ENCODE measurements at regions not wholly inside any gene's neighbourhood (a gene's known extent, or its start where the extent isn't known, plus 50 kb on each side); places are given as distances from the start of the nearest gene placed in this dataset.

DNA sequence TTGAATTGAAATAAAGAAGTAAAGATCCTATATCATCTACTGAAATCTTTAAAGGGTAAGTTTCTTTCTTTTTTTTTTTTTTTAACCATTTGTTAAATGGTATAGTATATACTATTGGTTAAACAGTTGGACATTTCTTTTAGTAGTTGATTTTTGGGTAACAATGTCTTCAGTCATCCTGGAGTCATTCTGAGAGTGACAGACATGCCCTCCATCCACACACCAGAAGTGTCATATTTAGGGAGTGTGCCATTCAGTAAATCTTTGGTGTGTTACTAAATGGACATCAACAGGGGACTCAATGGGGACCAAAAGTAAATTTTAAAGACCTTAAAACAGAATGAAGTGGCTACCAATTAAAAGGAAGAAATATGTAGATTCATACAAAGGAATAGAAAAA, 50.8 kb upstream of the SLC39A10 start:
- no peak for DNase-seq (ENCODE audit: low spot score)

DNA sequence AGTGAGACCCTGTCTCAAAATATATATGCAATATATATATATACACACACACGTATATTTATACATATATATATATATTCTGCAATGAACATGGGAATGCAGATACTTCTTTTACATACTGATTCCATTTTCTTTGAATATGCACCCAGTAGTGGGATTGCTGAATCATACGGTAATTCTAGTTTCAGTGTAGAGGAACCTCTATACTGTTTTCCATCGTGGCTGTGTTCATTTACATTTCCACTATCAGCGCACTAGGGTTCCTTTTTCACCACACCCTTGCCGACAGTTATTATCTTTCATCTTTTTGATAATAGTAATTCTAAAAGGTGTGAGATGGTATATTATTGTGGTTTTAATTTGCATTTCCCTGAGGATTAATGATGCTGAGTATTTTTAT, 52.3 kb upstream of the SLC39A10 start:
- no peak for DNase-seq (ENCODE audit: low spot score)
- intact Hi-C loops (cut with DNase I), result no loop called here

More for the DNA sequence above, 50.8 kb upstream of the SLC39A10 start:
- intact Hi-C loops (cut with DNase I), result no loop called here

DNA sequence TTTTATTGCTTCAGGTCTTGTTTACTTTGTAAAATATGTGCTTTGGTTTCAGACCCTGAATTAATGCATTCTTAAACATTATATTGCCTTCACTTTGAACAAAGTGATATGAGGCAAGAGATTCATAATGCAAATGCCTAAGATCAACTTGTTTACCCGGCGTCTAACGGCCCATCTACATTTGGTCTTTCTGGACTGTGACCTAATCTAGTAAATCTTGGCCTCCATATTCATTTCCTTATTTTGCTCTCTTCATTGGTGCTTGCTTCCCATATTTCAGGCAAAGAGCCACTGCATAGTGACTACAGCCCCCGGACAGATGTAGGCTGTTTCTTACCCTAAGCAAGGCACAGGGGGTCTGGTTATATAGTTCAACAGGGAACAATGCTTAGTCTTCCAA, 53.0 kb upstream of the SLC39A10 start:
- no peak for DNase-seq (ENCODE audit: low spot score)
- intact Hi-C loops (cut with DNase I), result no loop called here

DNA sequence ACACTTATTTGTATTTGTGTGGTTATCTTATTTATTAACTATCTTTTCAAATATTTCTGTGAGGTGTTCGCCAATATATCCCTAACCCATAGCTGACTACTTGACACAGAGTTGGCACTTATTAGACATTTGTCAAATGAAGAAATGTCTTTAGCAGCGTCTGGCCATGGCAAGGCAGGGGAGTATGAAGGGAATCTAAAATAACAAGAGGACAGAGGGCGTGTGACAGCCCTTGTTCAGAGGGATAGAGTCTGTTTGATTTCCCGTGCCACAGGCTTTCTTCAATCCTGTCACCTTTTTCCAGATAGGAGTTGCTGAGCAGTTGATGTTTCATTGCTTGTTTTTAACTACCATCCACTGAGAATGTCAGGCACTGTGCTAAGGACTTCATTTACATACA, 53.6 kb upstream of the SLC39A10 start:
- DNase-seq (ENCODE audit: low spot score), result no peak
- intact Hi-C loops (cut with DNase I), result no loop called here

DNA sequence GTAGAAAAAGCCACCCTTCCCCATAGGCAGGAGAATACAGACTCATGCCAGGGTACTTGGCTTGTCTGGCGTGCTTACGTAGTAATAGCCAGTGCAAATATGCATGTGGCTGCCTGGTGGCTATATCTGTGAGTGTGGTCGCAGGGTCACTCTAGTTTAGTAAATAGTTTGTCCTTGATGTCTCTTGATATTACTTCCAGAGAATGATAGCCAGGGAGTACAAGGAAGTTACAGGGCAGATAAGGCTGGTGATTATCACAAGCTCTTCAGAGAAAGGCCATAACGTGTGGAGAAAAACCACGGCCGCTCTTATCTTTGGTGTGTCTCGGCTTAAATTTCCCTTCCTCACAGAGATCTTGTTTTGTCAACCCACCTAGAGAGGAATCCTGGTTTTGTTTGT, 54.3 kb upstream of the SLC39A10 start:
- DNase-seq (ENCODE audit: low spot score), result no peak
- intact Hi-C loops (cut with DNase I), result no loop called here

DNA sequence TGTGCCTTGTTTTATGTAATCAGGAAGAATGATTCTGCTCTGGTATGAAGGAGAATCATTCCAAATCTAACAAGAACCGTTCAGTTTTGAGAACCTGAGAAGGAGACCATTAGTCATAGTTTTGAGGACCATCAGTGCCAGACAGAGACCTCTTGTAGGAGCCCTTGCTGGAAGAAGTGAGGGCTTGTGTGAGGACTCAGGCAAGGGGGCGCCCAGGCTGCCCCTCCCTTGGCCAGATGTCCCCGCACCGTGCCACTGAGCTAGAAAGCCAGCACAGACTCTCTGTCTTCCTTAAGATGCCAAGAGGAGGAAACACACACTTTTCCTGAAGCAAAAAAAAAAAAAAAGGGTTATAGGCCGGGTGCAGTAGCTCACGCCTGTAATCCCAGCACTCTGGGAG, 55.7 kb upstream of the SLC39A10 start:
- no peak for DNase-seq (ENCODE audit: low spot score)
- intact Hi-C loops (cut with DNase I), result no loop called here

DNA sequence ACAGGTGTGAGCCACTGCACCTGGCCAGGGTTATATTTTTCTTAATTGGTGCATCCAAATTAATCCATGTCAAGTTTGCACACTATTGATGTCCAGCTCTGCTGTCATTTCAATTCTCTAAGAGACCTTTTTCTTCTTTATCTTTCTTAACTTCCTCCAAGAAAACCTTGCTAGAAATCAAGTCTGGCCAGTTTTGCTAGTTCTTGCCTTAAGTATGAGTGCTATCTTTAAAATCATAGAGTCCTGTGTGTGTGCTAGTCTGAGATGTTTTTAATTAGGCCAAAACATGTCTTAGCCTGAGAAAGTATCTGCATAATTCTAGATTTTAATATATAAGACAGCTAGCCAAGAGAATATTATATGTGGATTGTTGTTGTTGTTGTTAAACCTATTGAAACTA, 56.2 kb upstream of the SLC39A10 start:
- DNase-seq (ENCODE audit: low spot score), result no peak
- intact Hi-C loops (cut with DNase I), result no loop called here

DNA sequence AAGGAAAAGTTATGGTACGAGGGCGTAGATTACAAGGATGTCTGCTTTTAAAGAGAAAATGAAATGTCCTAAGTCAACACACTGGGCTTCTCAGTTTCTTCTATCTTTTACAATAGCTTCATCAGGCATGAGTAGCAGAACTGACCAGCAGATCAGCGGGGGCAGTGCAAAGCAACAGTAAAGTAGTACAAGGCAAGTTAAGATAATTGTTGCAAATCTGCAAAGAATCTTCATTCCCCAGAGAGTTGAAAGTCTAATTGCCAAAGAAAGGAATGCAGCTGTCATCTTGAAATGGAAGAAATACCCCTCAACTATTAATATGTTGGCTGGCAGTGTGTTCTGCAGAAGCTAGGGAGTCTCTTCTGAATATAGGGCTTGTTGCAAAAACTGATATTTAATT, 60.2 kb upstream of the SLC39A10 start:
- DNase-seq (ENCODE audit: low spot score), result no peak
- intact Hi-C loops (cut with DNase I), result no loop called here

DNA sequence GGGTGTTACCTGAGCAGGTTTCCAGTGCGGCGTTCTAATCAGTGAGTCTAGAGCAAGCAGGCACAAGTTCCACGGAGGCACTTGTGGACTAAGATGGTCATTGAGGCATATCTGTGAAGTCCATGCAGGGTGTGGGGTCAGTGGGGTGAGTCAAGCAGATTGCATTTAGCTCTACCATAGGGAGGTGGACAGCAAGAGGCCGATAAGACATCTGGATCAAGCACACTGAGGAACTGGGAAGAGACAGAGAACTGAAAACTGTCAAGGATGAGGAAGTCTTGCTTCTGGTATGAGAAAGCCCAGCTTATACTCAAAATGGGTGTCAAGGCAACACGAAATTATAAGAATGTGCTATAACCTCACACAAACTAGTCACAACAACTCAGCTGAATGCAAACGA, 61.2 kb upstream of the SLC39A10 start:
- DNase-seq (ENCODE audit: low spot score), result no peak
- intact Hi-C loops (cut with DNase I), result no loop called here

DNA sequence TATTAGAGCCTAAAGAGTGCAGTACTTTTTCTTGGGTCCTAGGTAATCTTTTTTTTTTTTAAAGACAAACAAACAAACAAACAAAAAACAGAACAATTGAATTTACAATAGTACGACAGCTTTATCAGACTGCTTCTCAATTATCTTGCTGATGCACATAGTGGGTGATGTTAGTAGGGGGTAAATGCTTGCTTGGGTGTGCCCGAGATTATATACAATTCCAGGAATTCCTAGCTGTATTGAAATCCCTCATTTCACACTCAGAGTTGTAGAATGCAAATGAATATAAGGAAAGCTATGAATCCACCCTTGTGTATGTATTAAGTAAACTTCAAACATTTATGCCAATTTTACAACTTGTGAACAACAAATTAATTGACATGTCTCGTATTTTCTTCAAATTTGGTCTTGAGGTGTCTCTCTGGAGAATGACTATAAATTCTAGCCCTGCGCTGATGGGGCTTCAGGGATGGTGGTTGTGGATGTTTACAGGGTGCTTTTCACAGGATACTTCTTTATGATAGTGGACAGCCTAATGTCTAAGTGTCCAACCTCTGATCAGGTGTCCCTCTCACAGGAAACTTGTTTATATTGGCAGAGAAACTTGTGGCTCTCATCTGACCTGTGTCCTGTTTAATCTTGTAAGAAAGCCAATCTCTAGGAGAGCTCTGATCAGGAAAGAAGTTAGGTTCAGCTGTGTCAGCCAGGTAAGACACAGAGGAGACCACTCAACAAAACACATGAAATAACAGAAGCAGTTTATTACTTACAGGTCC, 61.9 kb upstream of the SLC39A10 start:
- intact Hi-C loops (cut with DNase I), result no loop called here
- DNase-seq (ENCODE audit: low spot score), result no peak

DNA sequence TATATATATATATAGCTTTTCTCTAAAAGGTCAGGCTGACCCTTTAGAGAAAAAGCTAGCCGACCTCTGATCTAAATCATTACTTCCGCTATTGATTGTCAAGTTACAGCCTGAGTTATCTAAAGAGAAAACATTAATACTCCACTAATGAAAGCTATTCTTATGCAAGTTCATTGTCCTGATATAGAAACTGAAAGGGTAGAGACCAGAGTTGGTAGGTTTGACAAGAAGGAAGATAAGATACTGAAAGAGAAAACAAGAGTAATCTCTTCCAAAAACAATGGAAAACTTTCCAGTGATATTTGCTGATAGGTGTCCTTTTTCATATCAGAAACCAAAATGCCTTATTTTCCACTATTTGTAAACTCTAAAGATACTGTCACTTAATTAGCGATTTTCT, 62.8 kb upstream of the SLC39A10 start:
- intact Hi-C loops (cut with DNase I), result no loop called here
- DNase-seq (ENCODE audit: low spot score), result no peak

DNA sequence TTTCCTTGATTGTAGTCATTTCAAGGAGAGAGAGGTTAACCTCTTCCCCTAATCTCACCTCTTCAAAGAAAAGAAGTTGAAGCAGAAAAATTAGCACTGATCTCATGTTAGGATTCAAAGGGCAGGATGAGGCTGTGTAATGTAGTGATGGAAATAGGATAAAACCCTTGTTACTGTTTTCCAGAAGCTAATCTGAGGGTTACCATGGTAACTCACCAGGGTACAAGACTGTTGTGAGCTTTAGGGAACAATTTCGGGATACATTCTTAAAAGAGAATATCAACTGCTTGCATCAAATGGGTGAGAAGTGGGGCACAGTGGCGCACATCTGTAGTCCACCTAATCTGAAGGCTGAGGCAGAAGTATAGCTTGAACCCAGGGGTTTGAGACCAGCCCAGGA, 64.9 kb upstream of the SLC39A10 start:
- intact Hi-C loops (cut with DNase I), result no loop called here

DNA sequence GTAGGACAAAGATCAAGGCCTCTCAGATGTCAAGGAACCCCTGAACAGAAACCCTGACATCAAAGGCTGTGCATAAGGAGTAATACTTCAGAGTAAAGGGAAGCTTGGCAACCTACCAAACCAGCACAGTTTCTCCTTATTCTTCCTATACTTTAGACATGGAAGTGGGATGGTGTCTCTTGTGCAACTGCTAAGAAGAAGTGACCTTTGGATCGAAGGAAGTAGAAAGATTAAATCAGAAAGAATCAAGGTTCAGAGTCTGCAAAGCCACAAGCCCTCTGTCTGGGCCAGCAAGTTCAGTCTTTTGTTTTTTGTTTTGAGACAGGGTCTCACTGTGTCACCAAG, 66.2 kb upstream of the SLC39A10 start:
- no peak for DNase-seq (ENCODE audit: low spot score)
- intact Hi-C loops (cut with DNase I), result no loop called here

More for the DNA sequence above, 64.9 kb upstream of the SLC39A10 start:
- no peak for DNase-seq (ENCODE audit: low spot score)

DNA sequence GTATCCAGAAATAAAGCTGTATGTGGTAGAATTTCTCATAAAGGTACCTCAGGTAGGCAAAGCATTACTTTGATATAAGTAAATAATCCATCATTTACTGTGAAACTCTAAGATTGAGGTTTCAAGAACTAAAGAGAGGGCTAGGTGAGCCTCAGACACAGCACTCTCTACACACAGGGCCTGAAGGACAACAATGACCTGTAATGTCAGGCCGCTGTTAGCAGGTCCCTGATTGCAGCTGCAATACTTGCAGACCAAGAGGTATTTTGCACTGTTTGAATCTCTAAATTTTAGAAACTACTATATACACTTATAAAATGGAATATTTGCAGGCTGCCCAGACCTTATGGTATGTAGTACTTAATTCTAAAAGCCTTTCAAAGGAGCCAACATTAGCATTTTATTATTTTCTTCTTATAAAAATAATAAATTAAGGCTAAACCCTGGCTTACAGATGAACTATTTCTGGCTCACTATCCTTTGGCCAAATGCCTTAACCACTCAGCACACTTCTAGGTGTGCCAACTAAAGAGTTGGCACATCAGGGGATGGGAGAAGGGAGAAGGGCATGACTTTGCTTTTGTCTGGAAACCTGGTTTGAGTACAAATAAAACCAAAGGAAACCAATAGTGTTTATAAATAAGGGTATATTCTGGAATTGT, 66.7 kb upstream of the SLC39A10 start:
- intact Hi-C loops (cut with DNase I), result no loop called here
- no peak for DNase-seq (ENCODE audit: low spot score)

DNA sequence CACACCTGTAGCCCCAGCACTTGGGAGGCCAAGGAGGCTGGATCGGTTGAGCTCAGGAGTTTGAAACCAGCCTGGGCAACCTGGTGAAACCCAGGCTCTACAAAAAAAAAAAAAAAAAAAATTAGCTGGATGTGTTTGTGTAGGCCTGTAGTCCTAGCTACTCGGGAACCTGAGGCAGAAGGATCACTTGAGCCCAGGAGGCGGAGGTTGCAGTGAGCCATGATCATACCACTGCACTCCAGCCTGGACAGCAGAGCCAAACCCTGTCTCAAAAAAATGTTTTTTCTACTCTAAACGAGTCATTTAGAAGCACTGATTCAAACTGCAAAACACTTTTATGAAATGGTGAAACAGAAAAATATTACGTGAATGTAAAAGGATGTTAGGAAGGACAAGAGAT, 69.1 kb upstream of the SLC39A10 start:
- no peak for DNase-seq (ENCODE audit: low spot score)
- intact Hi-C loops (cut with DNase I), result no loop called here

DNA sequence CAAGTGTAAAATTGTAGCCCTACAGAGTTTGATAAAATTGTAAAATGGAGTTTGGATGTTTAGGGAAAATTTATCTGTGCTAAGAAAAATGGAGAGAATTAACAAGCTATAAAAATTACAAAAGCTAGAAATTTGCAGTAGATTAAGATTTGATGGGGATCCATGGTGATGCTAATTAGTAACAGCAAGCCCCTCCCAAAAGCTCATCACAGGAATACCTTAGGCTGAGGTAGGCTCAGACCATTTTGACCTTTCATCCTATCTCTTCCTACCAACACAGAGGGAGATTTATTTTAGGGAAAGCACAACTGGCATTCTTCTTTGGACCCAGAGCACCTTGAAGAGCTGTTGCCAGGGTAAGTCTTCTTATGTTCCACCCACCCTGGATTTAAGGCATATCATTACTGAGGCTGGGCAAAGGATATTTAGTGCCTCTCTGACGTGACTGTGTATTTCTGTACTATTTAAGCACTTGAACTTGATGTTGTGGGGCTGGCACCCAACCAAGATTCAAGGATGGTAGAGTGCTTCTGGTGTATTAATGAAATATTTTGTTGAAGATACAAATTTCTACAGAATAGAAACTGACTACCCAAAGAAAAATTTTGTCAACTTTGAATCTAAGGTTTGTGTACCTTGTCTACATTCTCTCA, 70.8 kb upstream of the SLC39A10 start:
- intact Hi-C loops (cut with DNase I), result no loop called here
- no peak for DNase-seq (ENCODE audit: low spot score)

DNA sequence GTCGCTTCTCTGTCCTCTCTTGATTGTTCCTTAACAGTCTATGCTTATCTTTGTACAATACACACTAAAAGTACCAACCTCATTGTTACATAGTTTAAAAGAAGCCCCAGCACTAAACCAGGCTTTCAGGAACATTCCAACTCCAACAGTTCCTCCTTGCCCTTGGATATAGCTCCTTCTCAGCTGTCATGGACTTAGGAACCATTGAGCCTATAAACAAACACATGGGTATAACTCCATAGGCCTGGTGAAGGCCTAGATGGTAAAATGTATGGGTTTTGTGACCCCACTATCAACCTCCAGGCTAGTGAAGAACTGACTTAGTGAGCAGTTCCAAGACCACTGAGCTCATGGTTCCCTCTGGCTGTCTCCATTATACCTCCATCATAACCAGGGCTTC, 74.8 kb upstream of the SLC39A10 start:
- intact Hi-C loops (cut with DNase I), result no loop called here

DNA sequence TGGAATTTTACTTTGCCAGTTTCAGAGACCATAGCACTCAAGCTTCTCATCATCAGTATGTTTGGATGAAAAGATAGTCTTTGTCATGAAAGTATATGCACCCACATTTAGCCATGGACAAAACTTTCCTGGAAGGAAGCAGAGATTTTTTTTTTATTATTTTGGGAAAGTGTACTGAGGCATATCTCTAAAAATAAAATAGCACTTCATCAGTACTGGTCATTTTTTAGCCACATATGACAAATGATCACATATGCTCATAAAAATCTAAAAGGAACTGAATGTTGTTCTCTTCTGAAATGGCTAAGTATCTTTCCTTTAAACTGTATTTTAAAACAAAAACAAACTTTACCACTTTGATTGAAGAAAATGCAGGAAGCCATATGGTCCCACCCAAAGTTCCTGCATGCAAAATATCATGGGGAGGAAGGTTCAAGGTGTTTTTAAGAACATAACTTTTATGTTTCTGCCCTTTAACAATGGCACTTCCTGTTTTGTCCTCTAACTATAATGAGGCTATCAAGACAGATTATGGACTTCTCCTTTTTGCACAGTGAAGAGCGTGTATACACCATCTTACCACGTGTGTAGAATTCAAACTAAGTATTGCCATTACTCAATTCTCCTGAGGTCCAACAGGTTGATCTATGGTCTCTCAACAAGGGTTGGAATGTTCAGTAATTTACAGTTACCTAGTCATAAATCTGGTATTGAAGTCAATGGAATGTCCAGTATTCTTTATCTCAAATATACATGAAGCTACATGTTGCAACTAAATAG, 77.1 kb upstream of the SLC39A10 start:
- intact Hi-C loops (cut with DNase I), result no loop called here
- DNase-seq (ENCODE audit: low spot score), result no peak

More for the DNA sequence above, 74.8 kb upstream of the SLC39A10 start:
- DNase-seq (ENCODE audit: low spot score), result no peak

DNA sequence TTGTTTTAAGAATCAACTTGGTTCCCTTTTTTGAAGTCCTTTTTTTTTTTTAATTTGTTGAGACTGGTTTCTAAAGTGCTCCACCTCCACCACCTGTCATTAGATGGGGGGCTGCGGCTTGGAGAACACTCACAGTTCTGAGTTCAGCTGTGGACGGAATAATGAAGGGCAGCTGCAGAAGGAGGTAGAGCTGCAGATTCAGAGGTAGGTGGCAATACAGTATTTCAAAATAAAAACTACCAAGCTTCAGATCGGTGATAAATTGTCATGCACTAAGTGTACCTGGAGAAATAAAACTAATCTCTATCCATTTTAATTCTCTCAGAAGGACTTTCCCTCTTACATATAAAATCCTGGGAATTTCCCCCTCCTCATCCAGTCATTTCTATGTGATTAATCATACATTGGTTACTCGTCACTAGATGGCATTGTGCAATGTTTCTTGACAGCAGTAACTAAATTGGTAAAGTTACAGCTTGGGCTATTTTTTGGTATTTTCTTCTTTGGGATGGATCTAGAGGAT, 81.1 kb upstream of the SLC39A10 start:
- no peak for DNase-seq (ENCODE audit: low spot score)
- intact Hi-C loops (cut with DNase I), result no loop called here

DNA sequence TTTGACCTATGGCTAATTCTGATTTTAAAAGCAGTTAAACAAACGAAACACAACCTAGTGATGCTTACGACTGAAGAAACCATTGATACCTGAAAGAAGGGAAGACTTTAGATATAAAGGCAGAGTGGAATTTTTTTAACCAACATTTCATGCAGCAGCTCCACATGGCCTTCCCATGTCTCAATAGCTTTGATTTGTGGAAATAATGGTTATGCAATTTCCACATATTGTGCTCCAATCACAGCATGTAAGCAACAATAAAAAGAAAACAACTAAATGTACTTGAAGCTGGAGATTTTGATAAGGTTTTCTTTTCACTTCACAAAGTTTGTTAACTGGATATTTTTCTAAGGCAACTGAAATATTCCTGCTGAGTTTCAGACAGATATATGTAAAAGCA, 82.0 kb upstream of the SLC39A10 start:
- intact Hi-C loops (cut with DNase I), result no loop called here
- no peak for DNase-seq (ENCODE audit: low spot score)
